H9 (cell line): ENCODE measurements at regions not wholly inside any gene's neighbourhood (a gene's known extent, or its start where the extent isn't known, plus 50 kb on each side); places are given as distances from the start of the nearest gene placed in this dataset.

ENCODE experiments used
- DNase-seq: peaks from one replicate; pipeline ENCODE4 v3.0.0-alpha.2; 2017
- H2AFZ ChIP-seq: one replicate; pipeline ENCODE4 v1.6.1; 2013; ENCODE audit warnings: mild to moderate bottlenecking, low read length, control low read depth, moderate library complexity
- H2AK5ac ChIP-seq: 2 replicates; pipeline ENCODE4 v1.6.1; 2013; ENCODE audit warnings: low read length, control low read depth, mixed read lengths; ENCODE audit not compliant: insufficient read length
- H2BK120ac ChIP-seq: one replicate; pipeline ENCODE4 v1.6.1; 2013; ENCODE audit warnings: low read depth, mild to moderate bottlenecking, low read length, control low read depth, inconsistent platforms; ENCODE audit not compliant: poor library complexity, severe bottlenecking
- H2BK12ac ChIP-seq: 2 replicates; pipeline ENCODE4 v1.6.1; 2013; ENCODE audit warnings: low read length, control low read depth, mixed read lengths, low read depth; ENCODE audit not compliant: insufficient read length
- H2BK15ac ChIP-seq: 2 replicates; pipeline ENCODE4 v1.6.1; 2013; ENCODE audit warnings: low read depth, low read length, control low read depth
- H2BK20ac ChIP-seq: one replicate; pipeline ENCODE4 v1.6.1; 2013; ENCODE audit warnings: low read depth, mild to moderate bottlenecking, low read length, control low read depth, inconsistent platforms; ENCODE audit not compliant: poor library complexity, severe bottlenecking
- H2BK5ac ChIP-seq: 2 replicates; pipeline ENCODE4 v1.6.1; 2013; ENCODE audit warnings: low read length, control low read depth, mixed read lengths; ENCODE audit not compliant: insufficient read length
- H3K14ac ChIP-seq: 2 replicates; pipeline ENCODE4 v1.6.1; 2013; ENCODE audit warnings: low read length, control low read depth; ENCODE audit not compliant: insufficient read depth
- H3K18ac ChIP-seq: 2 replicates; pipeline ENCODE4 v1.6.1; 2013; ENCODE audit warnings: low read depth, mild to moderate bottlenecking, mixed read lengths, low read length, control low read depth; ENCODE audit not compliant: insufficient read length
- H3K23ac ChIP-seq: 2 replicates; pipeline ENCODE4 v1.6.1; 2013; ENCODE audit warnings: low read length, control low read depth, mixed read lengths, low read depth; ENCODE audit not compliant: insufficient read length
- H3K23me2 ChIP-seq: 2 replicates; pipeline ENCODE4 v1.6.1; 2013; ENCODE audit warnings: low read depth, mild to moderate bottlenecking, mixed read lengths, low read length, control low read depth; ENCODE audit not compliant: insufficient read length, poor library complexity, severe bottlenecking
- H3K27ac ChIP-seq: 2 replicates; pipeline ENCODE4 v1.5.1; 2013; ENCODE audit warnings: low read length, control low read depth, mixed read lengths, low read depth; ENCODE audit not compliant: insufficient read length
- H3K27me3 ChIP-seq: 2 replicates; pipeline ENCODE4 v1.6.1; 2013; ENCODE audit warnings: low read length, control low read depth, inconsistent platforms; ENCODE audit not compliant: insufficient read depth
- H3K4ac ChIP-seq: 2 replicates; pipeline ENCODE4 v1.6.1; 2013; ENCODE audit warnings: low read depth, mild to moderate bottlenecking, control low read depth, inconsistent platforms, low read length, moderate library complexity
- H3K4me1 ChIP-seq: 2 replicates; pipeline ENCODE4 v1.6.1; 2013; ENCODE audit warnings: low read length, control low read depth, inconsistent platforms; ENCODE audit not compliant: insufficient read depth
- H3K4me2 ChIP-seq: 2 replicates; pipeline ENCODE4 v1.6.1; 2013; ENCODE audit warnings: low read length, control low read depth, mixed read lengths; ENCODE audit not compliant: insufficient read length, insufficient read depth
- H3K56ac ChIP-seq: 2 replicates; pipeline ENCODE4 v1.6.1; 2013; ENCODE audit warnings: low read depth, mild to moderate bottlenecking, mixed read lengths, low read length, control low read depth; ENCODE audit not compliant: insufficient read length
- H3K79me1 ChIP-seq: 2 replicates; pipeline ENCODE4 v1.6.1; 2013; ENCODE audit warnings: low read depth, mild to moderate bottlenecking, moderate library complexity, low read length, control low read depth, inconsistent platforms; ENCODE audit not compliant: insufficient read depth, poor library complexity, severe bottlenecking
- H3K79me2 ChIP-seq: 2 replicates; pipeline ENCODE4 v1.6.1; 2013; ENCODE audit warnings: low read length, control low read depth, inconsistent platforms; ENCODE audit not compliant: insufficient read depth
- H3K9ac ChIP-seq: 2 replicates; pipeline ENCODE4 v1.6.1; 2013; ENCODE audit warnings: low read length, control low read depth, mixed read lengths; ENCODE audit not compliant: insufficient read length; ENCODE audit errors: extremely low read depth
- H3K9me3 ChIP-seq: one replicate; pipeline ENCODE4 v1.6.1; 2013; ENCODE audit warnings: low read depth, low read length, inconsistent platforms; ENCODE audit not compliant: control insufficient read depth
- H3T11ph ChIP-seq: one replicate; pipeline ENCODE4 v1.6.1; 2013; ENCODE audit warnings: mild to moderate bottlenecking, low read length, control low read depth, inconsistent platforms
- H4K20me1 ChIP-seq: one replicate; pipeline ENCODE4 v1.6.1; 2013; ENCODE audit not compliant: control insufficient read depth, insufficient read length, insufficient read depth
- H4K5ac ChIP-seq: 2 replicates; pipeline ENCODE4 v1.6.1; 2013; ENCODE audit warnings: low read depth, mild to moderate bottlenecking, mixed read lengths, low read length, control low read depth; ENCODE audit not compliant: insufficient read length
- H4K8ac ChIP-seq: replicated peaks from 2 replicates; pipeline ENCODE4 v1.6.1; 2013; ENCODE audit warnings: low read length, control low read depth, mixed read lengths, low read depth; ENCODE audit not compliant: insufficient read length
- H4K91ac ChIP-seq: 2 replicates; pipeline ENCODE4 v1.6.1; 2013; ENCODE audit warnings: low read depth, mild to moderate bottlenecking, moderate library complexity, mixed read lengths, low read length, control low read depth; ENCODE audit not compliant: insufficient read length
- H3K27ac Mint-ChIP-seq, 3 experiments: 2 replicates in 2 of 3; 3 replicates in 1 of 3; pipeline ENCODE4 v1.8.0; 2020 to 2021; ENCODE audit warnings: mixed read lengths in 3 of 3, mild to moderate bottlenecking in 1 of 3, moderate library complexity in 1 of 3
- H3K27me3 Mint-ChIP-seq: 2 replicates; pipeline ENCODE4 v1.8.0; 2021; ENCODE audit warnings: low read depth, mild to moderate bottlenecking, moderate library complexity, mixed read lengths
- H3K36me3 Mint-ChIP-seq, 3 experiments: 2 replicates in 2 of 3; 3 replicates in 1 of 3; pipeline ENCODE4 v1.8.0; 2020 to 2021; ENCODE audit warnings: low read depth in 3 of 3, mixed read lengths in 3 of 3; ENCODE audit not compliant: insufficient read depth in 1 of 3
- H3K4me1 Mint-ChIP-seq, 2 experiments: 2 replicates each; pipeline ENCODE4 v1.8.0; 2020; ENCODE audit warnings: mixed read lengths in 2 of 2
- H3K4me3 Mint-ChIP-seq, 2 experiments: 2 replicates in 1 of 2; 3 replicates in 1 of 2; pipeline ENCODE4 v1.8.0; 2020 to 2021; ENCODE audit warnings: mild to moderate bottlenecking in 2 of 2, mixed read lengths in 2 of 2, moderate library complexity in 1 of 2
- H3K9me3 Mint-ChIP-seq, 2 experiments: 2 replicates in 1 of 2; 3 replicates in 1 of 2; pipeline ENCODE4 v1.8.0; 2020; ENCODE audit warnings: mild to moderate bottlenecking in 2 of 2, mixed read lengths in 2 of 2, moderate library complexity in 1 of 2
- WGBS: extraction: QIAGEN DNeasy Blood & Tissue Kit; methylation state at CpG from one replicate; pipeline ENCODE4 v1.1.7; 2013; ENCODE audit warnings: missing lambda C conversion rate, low lambda C conversion rate, mixed read lengths; ENCODE audit not compliant: insufficient read length; ENCODE audit errors: extremely low coverage; 5-methylcytosine and 5-hydroxymethylcytosine counted together
- TF ChIP-seq, protein P1 (sequence below): fragments of 200-600 bp; sonication (generic); conservative IDR thresholded peaks from 3 replicates; pipeline ENCODE4 v1.8.0; 2021; ENCODE audit warnings: antibody characterized with exemption, mild to moderate bottlenecking

GRCh38 chr12:102736328-102736727 is 180.7 kb downstream of the PAH start:
- no peak overlapping the region for H4K8ac ChIP-seq
- H3K23ac ChIP-seq: no peak overlapping the region
- no peaks in the 10 kb centered on the region for H3K4me1 Mint-ChIP-seq
- H3K9ac ChIP-seq: no peak overlapping the region
- no peak overlapping the region for H2BK5ac ChIP-seq
- H3K4me3 Mint-ChIP-seq: no peak overlapping the region
- no peaks in the 10 kb centered on the region for H3K27me3 Mint-ChIP-seq
- no peak for DNase-seq
- no peak overlapping the region for H3K4me2 ChIP-seq
- H4K20me1 ChIP-seq: no peaks in the 10 kb centered on the region
- no peak overlapping the region for H4K91ac ChIP-seq
- no peak overlapping the region for H3K27ac Mint-ChIP-seq
- H4K5ac ChIP-seq: no peak overlapping the region
- H3K79me2 ChIP-seq: no peaks in the 10 kb centered on the region
- H2AK5ac ChIP-seq: no peak overlapping the region
- no peak overlapping the region for H2AFZ ChIP-seq
- TF ChIP-seq, protein P1, sequence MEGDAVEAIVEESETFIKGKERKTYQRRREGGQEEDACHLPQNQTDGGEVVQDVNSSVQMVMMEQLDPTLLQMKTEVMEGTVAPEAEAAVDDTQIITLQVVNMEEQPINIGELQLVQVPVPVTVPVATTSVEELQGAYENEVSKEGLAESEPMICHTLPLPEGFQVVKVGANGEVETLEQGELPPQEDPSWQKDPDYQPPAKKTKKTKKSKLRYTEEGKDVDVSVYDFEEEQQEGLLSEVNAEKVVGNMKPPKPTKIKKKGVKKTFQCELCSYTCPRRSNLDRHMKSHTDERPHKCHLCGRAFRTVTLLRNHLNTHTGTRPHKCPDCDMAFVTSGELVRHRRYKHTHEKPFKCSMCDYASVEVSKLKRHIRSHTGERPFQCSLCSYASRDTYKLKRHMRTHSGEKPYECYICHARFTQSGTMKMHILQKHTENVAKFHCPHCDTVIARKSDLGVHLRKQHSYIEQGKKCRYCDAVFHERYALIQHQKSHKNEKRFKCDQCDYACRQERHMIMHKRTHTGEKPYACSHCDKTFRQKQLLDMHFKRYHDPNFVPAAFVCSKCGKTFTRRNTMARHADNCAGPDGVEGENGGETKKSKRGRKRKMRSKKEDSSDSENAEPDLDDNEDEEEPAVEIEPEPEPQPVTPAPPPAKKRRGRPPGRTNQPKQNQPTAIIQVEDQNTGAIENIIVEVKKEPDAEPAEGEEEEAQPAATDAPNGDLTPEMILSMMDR: no peak
- H3T11ph ChIP-seq: no peak overlapping the region
- no peak overlapping the region for H2BK120ac ChIP-seq
- no peak overlapping the region for H3K56ac ChIP-seq
- H3K79me1 ChIP-seq: no peaks in the 10 kb centered on the region
- H3K27me3 ChIP-seq: no peaks in the 10 kb centered on the region
- no peak overlapping the region for H2BK12ac ChIP-seq
- H3K9me3 ChIP-seq: peaks cover 5% of the 10 kb centered on the region
- H2BK15ac ChIP-seq: no peak overlapping the region
- H3K27ac ChIP-seq: no peak overlapping the region
- peaks cover 0 to 5% (median 4%) of the 10 kb centered on the region in 3 experiments; a peak in 4 of 7 replicates for H3K36me3 Mint-ChIP-seq
- WGBS: no CpG with 5 or more reads among the region's 1 CpG
- no peak overlapping the region for H3K18ac ChIP-seq
- peaks cover 6 to 11% of the 10 kb centered on the region in 2 experiments; a peak in 3 of 5 replicates for H3K9me3 Mint-ChIP-seq
- H2BK20ac ChIP-seq: no peak overlapping the region
- no peaks in the 10 kb centered on the region for H3K23me2 ChIP-seq
- no peak overlapping the region for H3K4ac ChIP-seq
- H3K4me1 ChIP-seq: no peaks in the 10 kb centered on the region
- H3K14ac ChIP-seq: no peak overlapping the region
